Parathyroid adenoma (tissue), 2 donors: ENCODE measurements at regions not wholly inside any gene's neighbourhood (a gene's known extent, or its start where the extent isn't known, plus 50 kb on each side); places are given as distances from the start of the nearest gene placed in this dataset.

Source experiments
- H2AFZ ChIP-seq: fragments of 300-600 bp; sonication (generic); one replicate; pipeline ENCODE4 v1.7.0; 2017; ENCODE audit warnings: antibody characterized with exemption, mild to moderate bottlenecking
- H3K27ac ChIP-seq: fragments of 300-600 bp; sonication (generic); one replicate; pipeline ENCODE4 v1.7.0; 2017
- H3K27me3 ChIP-seq: fragments of 300-600 bp; sonication (generic); one replicate; pipeline ENCODE4 v1.7.0; 2017; ENCODE audit warnings: low read length; ENCODE audit not compliant: control insufficient read depth, insufficient read depth
- H3K36me3 ChIP-seq: fragments of 300-600 bp; sonication (generic); one replicate; pipeline ENCODE4 v1.7.0; 2017; ENCODE audit warnings: low read length; ENCODE audit not compliant: control insufficient read depth, insufficient read depth
- H3K4me1 ChIP-seq: fragments of 300-600 bp; sonication (generic); one replicate; pipeline ENCODE4 v1.7.0; 2017; ENCODE audit warnings: control low read depth
- H3K4me2 ChIP-seq: fragments of 300-600 bp; sonication (generic); one replicate; pipeline ENCODE4 v1.7.0; 2017; ENCODE audit warnings: low read length
- H3K4me3 ChIP-seq: fragments of 300-600 bp; sonication (generic); one replicate; pipeline ENCODE4 v1.7.0; 2017; ENCODE audit warnings: low read depth, low read length
- H3K79me2 ChIP-seq: fragments of 300-600 bp; sonication (generic); one replicate; pipeline ENCODE4 v1.7.0; 2017; ENCODE audit warnings: control low read depth
- H3K9ac ChIP-seq: fragments of 300-600 bp; sonication (generic); one replicate; pipeline ENCODE4 v1.7.0; 2017; ENCODE audit warnings: mild to moderate bottlenecking
- H3K9me3 ChIP-seq: fragments of 300-600 bp; sonication (generic); one replicate; pipeline ENCODE4 v1.7.0; 2017; ENCODE audit warnings: low read length; ENCODE audit not compliant: control insufficient read depth
- CTCF ChIP-seq: fragments of 300-600 bp; sonication (generic); IDR thresholded peaks from one replicate; pipeline ENCODE4 v1.7.0; 2017; ENCODE audit warnings: antibody characterized with exemption, mild to moderate bottlenecking
- donor health status: primary hyperparathyroidism.

GRCh38 chr1:30129001-30129408 lies 594.4 kb downstream of the MATN1 start:
- Histone ChIP-seq H2AFZ (no peak overlapping the region), H3K4me2 (no peak overlapping the region), H3K9ac (no peak overlapping the region), H3K27me3 (no peaks in the 10 kb centered on the region), H3K27ac (no peak overlapping the region), H3K4me1 (no peaks in the 10 kb centered on the region), H3K79me2 (no peaks in the 10 kb centered on the region), H3K9me3 (no peaks in the 10 kb centered on the region), H3K4me3 (no peak overlapping the region), H3K36me3 (no peaks in the 10 kb centered on the region)
- TF ChIP-seq CTCF = no peak

DNA sequence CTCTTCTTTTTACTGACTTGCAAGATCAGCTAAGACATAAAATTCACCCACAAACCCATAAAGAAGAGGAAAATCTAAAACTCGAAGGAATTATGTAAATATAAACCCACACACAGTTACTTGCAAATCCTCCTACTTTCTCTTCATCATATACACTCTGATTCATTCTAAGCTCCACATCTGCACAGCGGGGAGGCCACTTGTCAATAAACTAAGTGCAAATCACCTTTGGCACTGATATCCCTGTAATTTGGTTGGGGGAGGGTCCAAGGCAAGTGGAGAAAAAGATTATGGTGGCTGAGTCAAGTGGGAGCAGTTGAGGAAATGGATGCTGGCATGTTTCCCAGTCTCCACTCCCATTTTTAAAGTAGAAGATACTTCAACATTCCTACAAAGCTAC lies 596.5 kb downstream of the MATN1 start:
- Histone ChIP-seq H3K79me2 (no peaks in the 10 kb centered on the region), H3K9ac (no peak overlapping the region), H3K36me3 (no peaks in the 10 kb centered on the region), H3K4me1 (no peaks in the 10 kb centered on the region), H3K4me2 (no peak overlapping the region), H3K27ac (no peak overlapping the region), H3K27me3 (no peaks in the 10 kb centered on the region), H3K9me3 (no peaks in the 10 kb centered on the region), H3K4me3 (no peak overlapping the region), H2AFZ (no peak overlapping the region)
- TF ChIP-seq CTCF = no peak

DNA sequence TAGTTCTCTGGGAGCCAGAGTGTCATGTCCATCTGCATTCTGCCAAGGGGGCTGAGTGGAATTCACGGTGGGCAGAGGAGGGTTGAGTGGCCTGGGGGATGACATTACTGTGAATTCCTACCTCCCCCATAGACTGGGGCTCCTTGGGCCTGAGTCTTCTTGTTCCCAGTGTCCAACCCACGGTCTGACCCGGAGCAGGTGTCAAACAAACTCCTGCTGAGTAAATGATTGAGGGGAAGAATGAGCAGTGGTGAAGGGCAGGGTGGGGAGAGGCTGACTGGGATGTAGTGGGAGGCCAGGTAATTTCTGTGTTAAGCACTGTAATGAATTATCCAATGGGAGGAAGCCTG lies 597.6 kb downstream of the MATN1 start:
- Histone ChIP-seq H3K4me2 (no peak overlapping the region), H3K27me3 (no peaks in the 10 kb centered on the region), H3K9me3 (no peaks in the 10 kb centered on the region), H3K4me3 (no peak overlapping the region), H3K27ac (no peak overlapping the region), H3K79me2 (no peaks in the 10 kb centered on the region), H2AFZ (no peak overlapping the region), H3K36me3 (no peaks in the 10 kb centered on the region), H3K9ac (no peak overlapping the region), H3K4me1 (no peaks in the 10 kb centered on the region)
- TF ChIP-seq CTCF = no peak

- H3K4me1 ChIP-seq = no peaks in the 10 kb centered on the region
- H3K9me3 ChIP-seq = no peaks in the 10 kb centered on the region
- TF ChIP-seq CTCF = no peak
- no peaks in the 10 kb centered on the region for H3K27me3 ChIP-seq
- no peak overlapping the region for H3K27ac ChIP-seq
- no peaks in the 10 kb centered on the region for H3K79me2 ChIP-seq
- H3K4me2 ChIP-seq = no peak overlapping the region
- no peak overlapping the region for H3K9ac ChIP-seq
- no peak overlapping the region for H2AFZ ChIP-seq
- H3K36me3 ChIP-seq = no peaks in the 10 kb centered on the region
- H3K4me3 ChIP-seq = no peak overlapping the region
These were observed 598.2 kb downstream of the MATN1 start for GRCh38 chr1:30125021-30125820.

GRCh38 chr1:30123896-30124295 lies 599.5 kb downstream of the MATN1 start:
- Histone ChIP-seq H2AFZ (no peak overlapping the region), H3K79me2 (no peaks in the 10 kb centered on the region), H3K27me3 (no peaks in the 10 kb centered on the region), H3K4me2 (no peak overlapping the region), H3K4me3 (no peak overlapping the region), H3K36me3 (no peaks in the 10 kb centered on the region), H3K9me3 (no peaks in the 10 kb centered on the region), H3K27ac (no peak overlapping the region), H3K9ac (no peak overlapping the region), H3K4me1 (no peaks in the 10 kb centered on the region)
- TF ChIP-seq CTCF = no peak
